ENCODE measurements at regions not wholly inside any gene's neighbourhood (a gene's known extent, or its start where the extent isn't known, plus 50 kb on each side); places are given as distances from the start of the nearest gene placed in this dataset.

- ChIA-PET POLR2A (no interaction called here), CTCF (ENCODE audit: low intra/inter-chr PET ratio) (no interaction called here)
- Histone ChIP-seq H3K9me3 (replicated peaks; ENCODE audit: control insufficient read depth, insufficient read depth, low read depth, low read length) (no peaks in the 10 kb centered on the region), H3K79me2 (ENCODE audit: control insufficient read depth, insufficient read depth, low read length) (no peaks in the 10 kb centered on the region), H3K27me3 (ENCODE audit: control insufficient read depth in 2 of 2, insufficient read depth in 2 of 2, low read length in 2 of 2) (no peaks in the 10 kb centered on the region), H3K9ac (ENCODE audit: insufficient read depth in 1 of 2, low read depth in 2 of 2, low read length in 2 of 2) (no peak overlapping the region), H4K20me1 (replicated peaks; ENCODE audit: control insufficient read depth, insufficient read depth, low read length) (no peaks in the 10 kb centered on the region), H3K4me3 (no peak overlapping the region), H3K4me2 (ENCODE audit: insufficient read depth, low read length) (no peak overlapping the region), H3K27ac (ENCODE audit: extremely low read depth, low read depth, low read length) (no peak overlapping the region), H3K9me1 (ENCODE audit: control insufficient read depth, insufficient read depth, low read length) (no peaks in the 10 kb centered on the region), H3K36me3 (ENCODE audit: control insufficient read depth, insufficient read depth, low read length) (no peaks in the 10 kb centered on the region), H2AFZ (ENCODE audit: low read depth, low read length) (no peak overlapping the region), H3K4me1 (replicated peaks in 1 of 2; ENCODE audit: control insufficient read depth in 2 of 2, insufficient read depth in 2 of 2, low read length in 2 of 2) (no peaks in the 10 kb centered on the region)
- TF ChIP-seq ZNF121 (CRISPR knock-in tag; conservative IDR thresholded peaks at IDR 0.05) (no peak), NR2F6 (CRISPR knock-in tag; IDR thresholded peaks at IDR 0.05) (no peak), REST (IDR thresholded peaks at IDR 0.05; ENCODE audit: borderline replicate concordance) (peak; percentile 54), REST (CRISPR knock-in tag; IDR thresholded peaks at IDR 0.05; ENCODE audit: low read depth) (no peak)
- intact Hi-C loops (cut with micrococcal nuclease) (no loop called here), in situ Hi-C loops (cut with MboI) (no loop called here)
- no TSS peak for BruUV-seq (replicated peaks)
- no peak for FAIRE-seq
- DNase-seq (ENCODE audit: extremely low read depth in 1 of 4, low spot score in 3 of 4) = no peak
- ATAC-seq = no peak
These were observed 208.2 kb downstream of the PARM1 start for GRCh38 chr4:75141162-75141561.
